Tibial artery (tissue), 4 donors: ENCODE measurements at regions not wholly inside any gene's neighbourhood (a gene's known extent, or its start where the extent isn't known, plus 50 kb on each side); places are given as distances from the start of the nearest gene placed in this dataset.

ENCODE experiments used
- DNase-seq, 2 donors: peaks; one replicate each; pipeline ENCODE4 v3.0.0-alpha.2; 2019
- H3K27ac ChIP-seq, 2 donors: fragments of 200-600 bp; sonication (generic) in 1 of 2; 1 replicate in 1 of 2; 2 replicates in 1 of 2; pipeline ENCODE4 v1.5.1; 2018 to 2019; ENCODE audit warnings: mild to moderate bottlenecking in 1 of 2
- H3K27me3 ChIP-seq, 2 donors: fragments of 200-600 bp; sonication (generic) in 1 of 2; one replicate each; pipeline versions ENCODE4 v1.5.1 to v1.6.0; 2016 to 2019
- H3K36me3 ChIP-seq, 3 donors: fragments of 200-600 bp; sonication (generic) in 2 of 3; one replicate each; pipeline ENCODE4 v1.5.1; 2016 to 2019; ENCODE audit warnings: mild to moderate bottlenecking in 2 of 3
- H3K4me1 ChIP-seq, 4 donors: fragments of 200-600 bp; sonication (generic) in 2 of 4; 1 replicate in 3 of 4; 2 replicates in 1 of 4; pipeline ENCODE4 v1.5.1; 2016 to 2019
- H3K4me3 ChIP-seq, 2 donors: fragments of 200-600 bp; sonication (generic) in 1 of 2; 1 replicate in 1 of 2; 2 replicates in 1 of 2; pipeline ENCODE4 v1.5.1; 2018 to 2019; ENCODE audit warnings: mild to moderate bottlenecking in 2 of 2
- H3K9me3 ChIP-seq, 3 donors: fragments of 200-600 bp; sonication (generic) in 1 of 3; one replicate each; pipeline ENCODE4 v1.5.1; 2016 to 2019
- CTCF ChIP-seq, 2 experiments: fragments of 200-600 bp in 1 of 2; fragments of 450-650 bp in 1 of 2; IDR thresholded peaks; one replicate each; pipeline ENCODE4 v1.5.1; 2017 to 2019; ENCODE audit warnings: antibody characterized with exemption in 2 of 2, mild to moderate bottlenecking in 1 of 2, moderate library complexity in 1 of 2
- intact Hi-C: fragments of 100-400 bp; cut with DNase I; formaldehyde crosslinking; loops from one replicate; pipeline ENCODE4 v1.15.0; 2023; ENCODE audit warnings: low total_unique reads

GRCh38 chr2:75775311-75775823 lies 64.7 kb upstream of the GCFC2 start:
- no peak for TF ChIP-seq CTCF (IDR thresholded peaks at IDR 0.05)
- no peaks in the 10 kb centered on the region for H3K27me3 ChIP-seq
- H3K4me1 ChIP-seq, result no peaks in the 10 kb centered on the region
- H3K4me3 ChIP-seq, result no peak overlapping the region
- no peak overlapping the region for H3K27ac ChIP-seq
- H3K9me3 ChIP-seq, result no peaks in the 10 kb centered on the region
- DNase-seq, result no peak
- no peaks in the 10 kb centered on the region for H3K36me3 ChIP-seq
- intact Hi-C loops, result no loop called here

DNA sequence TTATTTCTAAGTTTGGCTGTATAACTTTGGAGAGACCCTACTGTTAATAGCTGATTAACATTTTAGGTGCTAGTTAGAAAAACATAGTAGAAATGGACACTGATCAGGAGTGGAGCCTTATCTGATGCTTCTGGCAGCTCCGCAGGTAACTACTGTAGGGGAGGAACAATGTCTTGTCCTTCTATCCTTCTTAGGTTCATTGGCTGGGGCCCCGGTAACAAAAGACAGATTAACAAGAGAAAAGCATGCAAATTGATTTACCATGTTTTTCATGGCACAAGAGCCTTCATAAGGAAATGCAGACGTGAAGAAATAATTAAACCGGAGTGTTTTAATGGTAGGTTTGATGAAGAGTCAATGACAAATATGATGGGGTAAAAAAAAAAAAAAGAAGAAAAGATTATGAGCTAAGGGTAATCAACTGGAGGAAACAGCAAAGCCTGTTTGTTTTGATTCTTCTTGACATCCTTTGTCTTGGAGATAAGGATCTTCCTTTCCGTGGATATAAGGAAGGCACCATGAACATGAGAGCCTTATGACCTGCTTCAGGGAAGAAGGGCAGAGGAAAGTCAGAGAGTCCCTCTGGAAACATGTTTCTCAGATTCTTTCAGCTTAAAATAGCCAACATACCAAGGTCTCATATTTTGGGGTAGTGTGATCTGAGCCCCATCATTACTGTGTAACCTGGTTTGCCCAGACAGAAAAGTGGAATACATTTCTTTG lies 62.4 kb upstream of the GCFC2 start:
- Histone ChIP-seq H3K27me3 (no peaks in the 10 kb centered on the region), H3K36me3 (no peaks in the 10 kb centered on the region), H3K4me3 (no peak overlapping the region), H3K27ac (no peak overlapping the region), H3K9me3 (no peaks in the 10 kb centered on the region), H3K4me1 (no peaks in the 10 kb centered on the region)
- intact Hi-C loops, result no loop called here
- no peak for DNase-seq
- no peak for TF ChIP-seq CTCF (IDR thresholded peaks at IDR 0.05)

DNA sequence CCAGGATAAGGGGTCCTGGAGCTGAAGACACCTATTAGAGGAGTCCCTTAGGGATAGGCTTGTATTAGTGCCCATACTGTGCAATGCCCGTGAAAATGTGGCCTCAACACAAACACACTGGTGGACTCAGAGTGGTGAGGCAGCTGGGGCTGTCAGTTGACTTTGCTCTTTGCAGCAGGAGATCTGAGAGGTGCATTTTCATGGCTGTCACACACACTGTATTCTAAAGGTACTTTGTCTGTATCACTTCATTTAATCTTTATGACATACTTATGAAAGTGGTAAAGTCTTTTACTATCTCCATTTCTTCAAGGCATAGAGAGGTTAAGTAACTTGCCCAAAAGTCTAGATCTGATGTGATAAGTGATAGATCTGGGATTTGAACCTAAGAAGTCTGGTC lies 55.1 kb upstream of the GCFC2 start:
- TF ChIP-seq CTCF (IDR thresholded peaks at IDR 0.05), result no peak
- Histone ChIP-seq H3K27ac (no peak overlapping the region), H3K4me1 (peaks cover 0 to 9% (median 0%) of the 10 kb centered on the region in 4 donors), H3K9me3 (no peaks in the 10 kb centered on the region), H3K4me3 (no peak overlapping the region), H3K36me3 (no peaks in the 10 kb centered on the region), H3K27me3 (no peaks in the 10 kb centered on the region)
- DNase-seq, result no peak
- intact Hi-C loops, result no loop called here

- H3K27me3 ChIP-seq, result no peaks in the 10 kb centered on the region
- H3K9me3 ChIP-seq, result no peaks in the 10 kb centered on the region
- no peaks in the 10 kb centered on the region for H3K36me3 ChIP-seq
- TF ChIP-seq CTCF (IDR thresholded peaks at IDR 0.05), result no peak
- intact Hi-C loops, result no loop called here
- no peak overlapping the region for H3K27ac ChIP-seq
- no peak for DNase-seq
- no peak overlapping the region for H3K4me3 ChIP-seq
- H3K4me1 ChIP-seq, result peaks cover 0 to 9% (median 0%) of the 10 kb centered on the region in 4 donors
Observed at GRCh38 chr2:75764611-75765010, 53.9 kb upstream of the GCFC2 start.
